ENCODE measurements at regions not wholly inside any gene's neighbourhood (a gene's known extent, or its start where the extent isn't known, plus 50 kb on each side); places are given as distances from the start of the nearest gene placed in this dataset.

DNA sequence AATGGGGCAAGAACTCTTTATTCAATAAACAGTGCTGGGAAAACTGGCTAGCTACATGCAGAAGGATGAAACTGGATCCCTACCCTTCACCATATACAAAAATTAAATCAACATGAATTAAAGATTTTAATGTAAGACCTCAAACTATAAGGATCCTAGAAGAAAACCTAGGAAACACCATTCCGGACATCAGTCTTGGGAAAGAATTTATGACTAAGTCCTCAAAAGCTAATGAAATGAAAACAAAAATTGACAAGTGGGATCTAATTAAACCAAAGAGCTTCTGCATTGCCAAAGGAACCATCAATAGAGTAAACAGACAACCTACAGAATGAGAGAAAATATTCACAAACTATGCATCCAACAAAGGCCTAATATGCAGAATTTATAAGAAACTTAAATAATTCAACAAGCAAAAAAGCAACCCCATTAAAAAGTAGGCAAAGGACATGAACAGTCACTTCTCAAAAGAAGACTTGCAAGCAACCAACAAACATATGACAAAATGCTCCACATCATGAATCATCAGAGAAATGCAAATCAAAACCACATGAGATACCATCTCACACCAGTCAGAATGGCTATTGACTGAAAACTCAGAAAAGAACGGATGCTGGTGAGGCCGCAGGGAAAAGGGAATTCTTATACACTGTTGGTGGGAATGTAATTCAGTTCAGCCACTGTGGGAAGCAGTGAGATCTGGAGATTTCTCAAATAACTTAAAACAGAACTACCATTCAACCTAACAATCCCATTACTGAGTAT is 104.3 kb upstream of the MAP3K1 start:
- no peaks in the 10 kb centered on the region for H3K36me3 Mint-ChIP-seq
- H3K9me3 Mint-ChIP-seq = no peaks in the 10 kb centered on the region
- no peaks in the 10 kb centered on the region for H3K27me3 Mint-ChIP-seq
- H3K4me1 Mint-ChIP-seq = peaks cover 22% of the 10 kb centered on the region
- no peak overlapping the region for H3K4me3 Mint-ChIP-seq
- H3K27ac Mint-ChIP-seq = no peak overlapping the region

DNA sequence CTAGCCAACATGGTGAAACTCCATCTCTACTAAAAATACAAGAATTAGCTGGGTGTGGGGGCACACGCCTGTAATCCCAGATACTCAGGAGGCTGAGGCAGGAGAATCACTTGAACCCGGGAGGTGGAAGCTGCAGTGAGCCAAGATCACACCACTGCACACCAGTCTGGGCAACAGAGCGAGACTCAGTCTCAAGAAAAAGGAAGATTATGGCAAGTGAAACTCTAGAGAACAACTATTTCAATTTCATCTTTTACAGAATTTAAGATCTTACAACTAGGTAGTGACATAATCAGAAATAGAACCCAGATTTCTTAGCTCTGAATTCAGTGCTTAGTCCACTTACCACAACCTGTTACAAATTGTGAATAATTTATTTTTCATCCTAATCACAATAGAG is 108.8 kb upstream of the MAP3K1 start:
- H3K27me3 Mint-ChIP-seq = no peaks in the 10 kb centered on the region
- H3K9me3 Mint-ChIP-seq = no peaks in the 10 kb centered on the region
- peaks cover 45% of the 10 kb centered on the region for H3K4me1 Mint-ChIP-seq
- no peak overlapping the region for H3K4me3 Mint-ChIP-seq
- H3K27ac Mint-ChIP-seq = no peak overlapping the region
- H3K36me3 Mint-ChIP-seq = no peaks in the 10 kb centered on the region

DNA sequence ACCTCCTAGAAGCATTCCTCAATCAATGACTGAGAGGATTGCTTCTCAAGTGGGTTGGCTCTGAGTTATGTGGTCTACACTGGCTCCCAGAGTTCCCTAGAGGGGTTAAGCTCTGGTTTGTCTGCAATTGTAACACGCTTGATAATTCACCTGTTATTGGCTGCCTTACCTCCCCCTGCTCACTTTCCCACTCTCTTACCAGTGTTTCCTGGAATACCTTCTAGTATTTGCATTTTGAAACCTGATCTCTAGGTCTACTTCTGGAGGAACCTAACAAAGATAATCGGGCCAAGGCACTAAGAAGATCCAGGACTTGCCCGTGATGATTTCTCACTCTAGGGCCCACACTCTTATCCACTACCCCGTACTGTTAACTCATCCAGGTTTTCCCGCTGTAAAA is 110.1 kb upstream of the MAP3K1 start:
- Mint-ChIP-seq H3K27me3 (no peaks in the 10 kb centered on the region), H3K27ac (no peak overlapping the region), H3K4me1 (peaks cover 46% of the 10 kb centered on the region), H3K4me3 (no peak overlapping the region), H3K36me3 (no peaks in the 10 kb centered on the region), H3K9me3 (no peaks in the 10 kb centered on the region)

DNA sequence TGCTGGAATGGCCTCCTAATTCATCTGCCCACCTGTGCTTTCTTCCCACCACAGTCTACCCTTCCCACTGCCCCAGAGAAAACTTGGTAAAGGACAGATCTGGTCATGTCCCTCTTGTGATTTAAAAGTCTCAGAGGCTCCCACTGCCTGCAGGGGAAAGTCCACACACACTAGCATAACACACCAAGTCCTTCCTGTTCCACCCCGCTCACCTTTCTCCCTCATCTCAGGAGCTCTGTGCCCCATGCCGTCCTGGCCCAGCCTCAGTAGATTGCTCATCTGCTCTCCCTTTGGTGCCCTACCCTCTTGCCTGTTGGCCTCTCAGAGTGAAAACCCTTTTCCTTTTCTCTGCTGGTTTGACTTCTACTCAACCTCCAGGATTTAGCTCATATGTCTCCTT is 111.4 kb upstream of the MAP3K1 start:
- no peaks in the 10 kb centered on the region for H3K9me3 Mint-ChIP-seq
- H3K27ac Mint-ChIP-seq = no peak overlapping the region
- no peaks in the 10 kb centered on the region for H3K36me3 Mint-ChIP-seq
- peaks cover 59% of the 10 kb centered on the region for H3K4me1 Mint-ChIP-seq
- no peak overlapping the region for H3K4me3 Mint-ChIP-seq
- no peaks in the 10 kb centered on the region for H3K27me3 Mint-ChIP-seq

DNA sequence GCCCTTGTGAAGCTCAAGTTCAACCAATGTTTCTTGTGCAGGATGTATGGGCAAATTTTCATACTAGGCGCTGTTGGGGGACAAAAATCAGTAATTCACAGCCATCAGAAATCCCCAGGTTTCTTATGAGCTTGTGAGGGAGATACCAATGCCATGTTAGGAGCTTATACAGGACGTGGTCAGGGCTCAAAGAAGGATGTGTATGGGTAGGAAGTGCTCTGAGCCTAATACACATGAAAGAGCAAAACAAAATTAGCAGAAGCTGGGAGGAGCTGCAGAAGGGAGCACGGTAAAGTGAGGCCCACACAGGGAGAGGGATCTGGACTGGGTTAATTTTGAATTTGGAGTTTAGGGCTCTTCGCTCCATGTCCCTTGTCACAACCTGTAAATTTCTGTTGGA is 114.6 kb upstream of the MAP3K1 start:
- peak overlapping the region; percentile 41 for H3K27ac Mint-ChIP-seq
- H3K36me3 Mint-ChIP-seq = no peaks in the 10 kb centered on the region
- peaks cover 84% of the 10 kb centered on the region for H3K4me1 Mint-ChIP-seq
- no peaks in the 10 kb centered on the region for H3K9me3 Mint-ChIP-seq
- peak overlapping the region; percentile 39 for H3K4me3 Mint-ChIP-seq
- H3K27me3 Mint-ChIP-seq = no peaks in the 10 kb centered on the region

DNA sequence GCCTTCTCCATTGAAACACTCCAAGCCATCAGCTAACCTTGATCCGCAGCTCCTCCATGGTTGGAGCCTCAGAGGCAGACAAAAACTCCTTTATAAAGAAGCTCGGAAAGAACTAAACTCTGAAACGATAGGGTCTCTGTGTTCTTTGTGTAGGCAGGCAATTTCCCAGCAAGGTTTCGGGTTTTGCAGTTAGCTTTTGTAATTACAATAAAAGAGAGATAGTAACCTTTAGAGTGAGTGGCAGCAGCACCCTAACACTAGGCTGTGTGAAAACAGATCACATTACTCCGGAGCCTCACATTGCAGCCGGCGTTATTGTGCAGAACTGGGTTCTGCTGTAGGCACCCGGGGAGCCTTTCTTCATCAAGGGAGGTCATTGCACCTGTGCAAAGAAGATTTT is 115.8 kb upstream of the MAP3K1 start:
- peaks cover under 1% of the 10 kb centered on the region for H3K36me3 Mint-ChIP-seq
- H3K27ac Mint-ChIP-seq = peak overlapping the region; percentile 65
- no peaks in the 10 kb centered on the region for H3K27me3 Mint-ChIP-seq
- no peaks in the 10 kb centered on the region for H3K9me3 Mint-ChIP-seq
- H3K4me1 Mint-ChIP-seq = peaks cover 84% of the 10 kb centered on the region
- H3K4me3 Mint-ChIP-seq = no peak overlapping the region

DNA sequence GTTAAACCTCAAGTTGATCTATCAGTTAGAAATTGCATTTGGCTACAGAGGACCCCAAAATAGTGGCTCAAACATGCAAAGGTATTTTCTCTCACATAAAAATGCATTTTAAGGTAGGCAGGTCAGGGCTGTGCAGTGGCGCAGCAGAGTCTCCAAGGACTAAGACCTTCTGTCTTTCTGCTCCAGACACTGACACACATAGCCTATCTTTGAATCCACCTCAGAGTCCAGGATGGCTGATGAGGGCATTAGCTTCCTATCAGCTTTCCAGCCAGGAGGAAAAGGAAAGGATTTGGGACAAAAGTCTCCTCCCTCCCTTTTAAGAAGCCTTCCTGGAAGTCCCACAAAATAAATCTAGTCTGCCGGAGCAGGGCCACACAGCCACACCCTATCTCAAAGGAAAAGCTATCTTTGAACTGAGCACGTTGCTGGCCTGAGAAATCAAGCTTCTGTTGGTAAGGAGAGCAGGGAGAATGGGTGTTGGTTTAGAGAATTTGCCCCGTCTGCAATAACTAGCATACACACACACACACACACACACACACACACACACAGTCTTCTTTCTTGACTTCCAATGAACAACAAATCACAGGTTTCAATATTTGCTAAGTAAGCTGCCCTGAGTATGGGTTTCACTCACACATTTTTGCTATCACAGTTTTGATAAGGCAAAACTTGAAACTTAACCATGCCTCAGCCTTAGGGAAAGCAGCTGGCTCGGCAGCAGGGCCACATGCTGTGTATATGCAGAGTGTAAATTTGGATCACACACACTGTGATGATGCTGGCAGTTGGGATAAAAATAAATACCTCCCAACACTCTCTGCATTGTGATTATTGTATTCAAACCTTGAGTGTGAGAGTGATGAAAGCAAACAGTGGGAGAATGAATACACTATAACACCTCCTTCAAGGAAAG is 116.6 kb upstream of the MAP3K1 start:
- H3K9me3 Mint-ChIP-seq = no peaks in the 10 kb centered on the region
- H3K4me3 Mint-ChIP-seq = no peak overlapping the region
- H3K36me3 Mint-ChIP-seq = peaks cover 1% of the 10 kb centered on the region
- H3K4me1 Mint-ChIP-seq = peaks cover 86% of the 10 kb centered on the region
- no peak overlapping the region for H3K27ac Mint-ChIP-seq
- H3K27me3 Mint-ChIP-seq = no peaks in the 10 kb centered on the region

DNA sequence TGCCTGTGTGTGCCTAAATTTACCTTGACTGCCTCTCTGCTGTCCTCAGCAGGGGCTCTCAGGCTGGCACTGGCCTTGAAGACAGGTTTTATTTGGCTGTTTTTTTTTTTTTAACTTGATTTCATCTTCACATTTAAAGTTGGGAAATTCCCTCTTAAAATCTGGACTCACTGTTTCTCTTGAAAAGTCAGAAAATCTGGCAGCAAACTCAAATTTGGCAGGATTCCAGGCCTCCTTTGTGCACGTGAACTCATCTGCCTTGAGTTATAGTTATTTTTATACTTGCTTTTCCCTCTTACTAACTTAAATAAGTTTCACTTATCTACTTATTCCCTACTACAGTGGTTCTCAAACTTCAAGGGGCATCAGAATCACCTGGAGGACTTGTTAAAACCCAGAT is 118.4 kb upstream of the MAP3K1 start:
- Mint-ChIP-seq H3K4me1 (peaks cover 89% of the 10 kb centered on the region), H3K4me3 (no peak overlapping the region)

DNA sequence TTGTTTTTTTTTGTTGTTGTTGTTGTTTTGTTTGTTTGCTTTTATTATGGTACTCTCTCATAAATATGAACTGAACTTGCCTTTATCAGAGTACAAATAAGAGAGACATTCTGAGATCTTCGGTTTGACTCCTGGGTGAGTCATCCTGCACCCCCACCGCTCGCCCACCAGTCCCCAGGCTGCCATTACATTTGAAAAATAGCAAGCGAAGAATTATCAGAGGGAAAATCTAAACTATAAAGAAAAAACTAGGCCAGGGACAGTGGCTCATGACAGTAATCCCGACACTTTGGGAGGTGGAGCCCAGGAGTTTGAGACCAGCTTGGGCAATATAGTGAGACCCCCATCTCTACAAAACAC is 122.1 kb upstream of the MAP3K1 start:
- Mint-ChIP-seq H3K4me3 (peak overlapping the region; percentile 79), H3K4me1 (peaks cover 87% of the 10 kb centered on the region), H3K27ac (peak overlapping the region; percentile 10), H3K36me3 (peaks cover 6% of the 10 kb centered on the region), H3K9me3 (peaks cover 4% of the 10 kb centered on the region), H3K27me3 (no peaks in the 10 kb centered on the region)

More for the DNA sequence above, 118.4 kb upstream of the MAP3K1 start:
- H3K36me3 Mint-ChIP-seq = peaks cover 5% of the 10 kb centered on the region
- H3K9me3 Mint-ChIP-seq = peaks cover 2% of the 10 kb centered on the region
- H3K27me3 Mint-ChIP-seq = no peaks in the 10 kb centered on the region
- no peak overlapping the region for H3K27ac Mint-ChIP-seq

DNA sequence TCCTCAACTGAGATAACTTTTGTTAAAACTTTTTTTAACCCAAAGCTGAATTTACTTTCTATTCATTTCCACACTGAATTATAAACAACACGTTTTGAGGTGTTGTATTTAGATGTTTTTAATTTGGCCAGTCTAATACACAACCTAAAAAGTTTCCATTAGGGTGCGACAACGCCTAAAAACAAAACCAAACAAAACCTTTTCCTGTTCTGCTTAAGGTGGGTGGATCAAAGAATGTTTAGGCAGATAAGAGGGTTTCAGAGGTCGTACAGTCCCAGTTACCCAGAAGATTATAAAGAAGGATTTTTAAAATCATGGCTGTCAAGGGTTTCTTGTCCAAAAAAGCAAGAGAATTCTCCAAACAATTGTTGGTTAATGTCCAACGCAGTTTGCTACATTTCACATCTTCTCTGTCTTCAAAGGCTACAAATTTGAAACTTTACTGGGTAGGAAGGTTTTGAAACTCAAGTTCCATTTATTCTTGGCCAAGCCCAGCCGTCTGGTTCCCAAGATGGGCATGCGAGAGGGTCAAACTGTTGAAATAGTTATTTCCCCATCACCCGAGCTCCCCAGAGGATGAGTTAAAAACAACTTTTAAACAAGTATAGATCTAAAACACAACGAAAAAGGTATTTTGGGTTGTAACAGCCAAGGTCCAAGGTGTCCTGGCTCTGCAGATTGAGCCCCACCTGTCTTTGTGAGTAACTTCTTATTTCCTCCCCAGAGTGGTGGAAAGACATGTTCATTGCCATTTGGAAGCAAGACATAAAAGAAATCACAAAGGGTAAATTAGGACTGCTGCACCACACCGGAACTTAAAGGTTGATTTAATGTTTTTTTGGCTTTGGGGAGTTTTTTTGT is 122.8 kb upstream of the MAP3K1 start:
- H3K36me3 Mint-ChIP-seq = peaks cover 6% of the 10 kb centered on the region
- H3K4me3 Mint-ChIP-seq = peak overlapping the region; percentile 79
- H3K4me1 Mint-ChIP-seq = peaks cover 89% of the 10 kb centered on the region
- H3K27ac Mint-ChIP-seq = peak overlapping the region; percentile 63
- no peaks in the 10 kb centered on the region for H3K27me3 Mint-ChIP-seq
- H3K9me3 Mint-ChIP-seq = peaks cover 4% of the 10 kb centered on the region

DNA sequence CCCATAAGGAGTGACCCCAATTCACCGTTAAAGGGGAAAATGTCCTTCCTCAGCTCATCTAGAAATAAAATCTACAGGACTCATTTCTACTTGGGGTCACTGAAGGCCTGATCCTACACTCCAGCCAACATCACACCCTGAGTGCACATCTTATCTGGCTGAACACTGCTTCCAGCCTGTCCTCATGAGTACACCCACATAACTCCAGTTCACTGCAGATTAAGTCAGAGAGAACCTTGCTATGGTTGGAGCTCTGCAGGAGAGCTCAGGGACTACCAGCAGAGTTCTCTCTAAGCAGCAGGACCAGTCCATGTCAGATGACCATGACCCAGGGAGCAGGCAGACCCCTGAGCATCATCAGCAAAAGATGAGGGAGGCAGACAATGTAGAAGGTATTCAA is 126.9 kb upstream of the MAP3K1 start:
- peaks cover 86% of the 10 kb centered on the region for H3K4me1 Mint-ChIP-seq
- H3K27ac Mint-ChIP-seq = no peak overlapping the region
- H3K36me3 Mint-ChIP-seq = peaks cover 5% of the 10 kb centered on the region
- no peaks in the 10 kb centered on the region for H3K27me3 Mint-ChIP-seq
- peaks cover 4% of the 10 kb centered on the region for H3K9me3 Mint-ChIP-seq
- no peak overlapping the region for H3K4me3 Mint-ChIP-seq

DNA sequence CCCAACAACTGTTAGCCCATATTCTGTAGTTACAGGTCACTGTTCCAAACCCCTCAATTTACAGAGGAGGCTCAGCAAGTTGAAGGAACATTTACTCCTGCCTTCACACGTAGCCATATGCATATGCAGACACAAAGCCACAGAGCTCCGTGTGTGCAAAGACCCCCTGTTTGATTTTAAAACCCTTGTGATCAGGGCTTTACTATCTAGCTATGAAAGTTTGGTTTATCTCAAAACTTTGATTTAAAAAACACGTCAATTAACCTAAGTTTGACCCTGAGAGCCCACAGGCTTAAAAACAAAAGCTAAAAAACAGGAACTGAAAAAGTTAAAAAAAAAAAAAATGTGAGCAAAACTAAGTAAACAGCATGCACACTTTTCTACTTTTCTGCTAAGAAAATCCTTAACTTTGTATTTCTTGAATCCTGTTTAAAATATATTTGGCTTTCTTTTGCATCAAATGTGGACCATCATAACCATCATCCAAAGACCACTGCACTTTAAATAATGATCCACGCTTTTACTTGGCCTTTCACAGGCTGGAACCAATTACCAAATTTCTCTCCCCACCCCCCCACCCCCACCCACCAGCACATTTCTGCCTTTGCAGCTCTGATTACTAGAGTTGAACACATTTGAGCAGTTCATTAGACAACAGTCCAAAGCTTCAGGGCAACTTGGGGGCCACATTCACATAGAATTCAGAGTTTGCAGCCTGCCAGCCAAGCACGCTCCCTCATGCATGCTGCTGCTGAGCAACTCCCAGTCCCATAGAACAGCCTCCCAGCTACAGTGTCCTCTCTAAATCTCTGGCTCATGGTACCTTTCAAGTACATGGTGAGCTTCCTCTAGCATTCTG is 128.8 kb upstream of the MAP3K1 start:
- peaks cover 2% of the 10 kb centered on the region for H3K36me3 Mint-ChIP-seq
- peaks cover 81% of the 10 kb centered on the region for H3K4me1 Mint-ChIP-seq
- H3K4me3 Mint-ChIP-seq = no peak overlapping the region
- no peak overlapping the region for H3K27ac Mint-ChIP-seq
- H3K9me3 Mint-ChIP-seq = no peaks in the 10 kb centered on the region
- H3K27me3 Mint-ChIP-seq = no peaks in the 10 kb centered on the region

DNA sequence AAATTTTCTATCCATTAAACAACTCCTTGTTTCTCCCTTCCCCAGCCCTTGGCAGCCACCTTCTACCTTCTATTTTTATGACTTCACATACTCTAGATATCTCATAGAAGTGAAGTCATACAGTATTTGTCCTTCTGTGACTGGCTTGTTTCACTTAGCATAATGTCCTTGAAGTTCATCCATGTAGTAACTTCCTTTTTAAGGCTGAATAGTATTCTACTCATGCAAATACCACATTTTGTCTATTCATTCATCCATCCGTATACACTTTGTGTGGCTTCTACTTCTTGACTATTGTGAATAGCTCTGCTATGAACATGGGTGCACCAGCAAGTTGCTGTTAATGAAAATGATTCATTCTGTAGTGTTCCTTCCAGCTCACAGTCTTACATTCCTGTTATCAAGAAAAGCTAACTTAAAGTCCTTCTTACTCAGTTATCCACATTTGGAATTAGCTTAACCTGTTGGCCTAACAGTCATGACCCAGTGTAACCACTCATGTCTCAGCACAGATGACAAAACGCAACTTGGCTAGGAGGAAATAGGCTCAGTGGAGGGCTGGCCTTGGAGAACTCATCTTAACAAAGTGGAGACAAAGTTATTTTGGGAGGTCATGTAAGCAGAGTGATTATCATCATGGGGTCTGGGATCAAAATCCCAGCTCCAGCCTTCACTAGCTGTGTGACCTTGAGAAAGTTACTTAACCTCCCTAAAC is 129.7 kb upstream of the MAP3K1 start:
- peak overlapping the region; percentile 20 for H3K27ac Mint-ChIP-seq
- peaks cover 2% of the 10 kb centered on the region for H3K36me3 Mint-ChIP-seq
- H3K27me3 Mint-ChIP-seq = no peaks in the 10 kb centered on the region
- peaks cover 81% of the 10 kb centered on the region for H3K4me1 Mint-ChIP-seq
- no peaks in the 10 kb centered on the region for H3K9me3 Mint-ChIP-seq
- H3K4me3 Mint-ChIP-seq = no peak overlapping the region

DNA sequence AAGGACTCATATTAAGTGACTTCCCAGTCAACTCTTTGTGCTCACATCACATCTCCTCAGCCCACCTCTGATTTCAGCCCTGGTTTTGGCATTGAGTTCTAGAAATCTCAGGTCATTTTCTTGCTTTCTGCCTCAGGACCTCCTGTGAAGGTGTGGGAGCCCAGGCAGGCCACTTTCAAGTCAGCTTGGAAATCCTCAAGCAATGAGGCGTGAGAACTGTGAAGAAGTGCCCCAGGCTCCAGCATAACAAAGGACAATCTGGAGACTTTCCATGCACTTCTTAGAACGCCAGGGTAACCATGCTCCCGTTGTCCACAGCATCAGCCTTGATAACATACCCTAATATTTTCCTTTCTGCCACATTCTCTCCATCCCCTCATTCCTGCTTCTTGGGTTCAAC is 131.2 kb upstream of the MAP3K1 start:
- Mint-ChIP-seq H3K27me3 (no peaks in the 10 kb centered on the region), H3K27ac (no peak overlapping the region), H3K36me3 (peaks cover 2% of the 10 kb centered on the region), H3K4me3 (no peak overlapping the region), H3K4me1 (peaks cover 74% of the 10 kb centered on the region), H3K9me3 (peaks cover 4% of the 10 kb centered on the region)

All from activated naive CD4-positive, alpha-beta T cell treated with anti-CD3 and anti-CD28 coated beads, Interleukin-2, amount 50 U/mL, for 24 hours (primary cell).